ENCODE measurements at regions not wholly inside any gene's neighbourhood (a gene's known extent, or its start where the extent isn't known, plus 50 kb on each side); places are given as distances from the start of the nearest gene placed in this dataset.

GRCh38 chr16:86836503-86837129, 258.3 kb downstream of the FOXL1 start:
- no peaks in the 10 kb centered on the region for H3K4me1 ChIP-seq
- 79 to 83% (median 80%) methylated on average over 11 of the region's 11 CpGs for WGBS, 3 donors
- ATAC-seq (no peak), DNase-seq (no peak)
- no peaks in the 10 kb centered on the region for H3K27me3 ChIP-seq (ENCODE audit: insufficient read depth in 3 of 3, low read length in 2 of 3)
- intact Hi-C loops (cut with DNase I) = no loop called here
- H3K27ac ChIP-seq = no peak overlapping the region
- H3K9me3 ChIP-seq = no peaks in the 10 kb centered on the region
- H3K4me3 ChIP-seq = no peak overlapping the region
- no peak for TF ChIP-seq CTCF (IDR thresholded peaks at IDR 0.05)
- no peaks in the 10 kb centered on the region for H3K36me3 ChIP-seq (ENCODE audit: insufficient read depth in 1 of 2, low read depth in 1 of 2)

DNA sequence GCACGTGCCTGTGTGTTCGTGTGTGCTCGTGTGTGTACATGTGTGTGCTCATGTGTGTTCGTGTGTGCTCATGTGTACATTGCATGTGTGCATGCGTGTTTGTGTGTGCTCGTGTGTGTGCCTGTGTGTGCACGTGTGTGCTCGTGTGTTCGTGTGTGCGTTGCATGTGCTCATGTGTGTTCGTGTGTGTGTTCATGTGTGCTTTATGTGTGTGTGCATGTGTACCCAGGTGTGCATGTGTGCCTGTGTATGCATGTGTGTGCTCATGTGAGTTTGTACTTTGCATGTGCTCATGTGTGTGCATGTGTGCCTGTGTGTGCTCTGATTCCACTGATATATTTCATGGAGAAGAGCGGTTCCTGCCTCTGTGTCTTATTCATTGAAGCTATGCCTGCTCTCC, 265.5 kb downstream of the FOXL1 start:
- no peak for ATAC-seq
- Histone ChIP-seq H3K9me3 (no peaks in the 10 kb centered on the region), H3K27me3 (ENCODE audit: insufficient read depth in 3 of 3, low read length in 2 of 3) (peaks cover 0 to 2% (median 0%) of the 10 kb centered on the region in 3 donors), H3K4me1 (no peaks in the 10 kb centered on the region), H3K36me3 (ENCODE audit: insufficient read depth in 1 of 2, low read depth in 1 of 2) (no peaks in the 10 kb centered on the region), H3K27ac (no peak overlapping the region), H3K4me3 (no peak overlapping the region)
- intact Hi-C loops (cut with DNase I) = no loop called here
- 93 to 94% (median 93%) methylated on average over 12 of the region's 12 CpGs for WGBS, 3 donors
- TF ChIP-seq CTCF (IDR thresholded peaks at IDR 0.05) = no peak
- DNase-seq = no peak

- Histone ChIP-seq H3K36me3 (ENCODE audit: insufficient read depth in 1 of 2, low read depth in 1 of 2) (no peaks in the 10 kb centered on the region), H3K4me3 (no peak overlapping the region), H3K27me3 (ENCODE audit: insufficient read depth in 3 of 3, low read length in 2 of 3) (peaks cover 0 to 2% (median 0%) of the 10 kb centered on the region in 3 donors), H3K27ac (no peak overlapping the region), H3K4me1 (no peaks in the 10 kb centered on the region), H3K9me3 (no peaks in the 10 kb centered on the region)
- no peak for TF ChIP-seq CTCF (IDR thresholded peaks at IDR 0.05)
- DNase-seq (no peak), ATAC-seq (no peak)
- WGBS, 3 donors = 80 to 82% (median 81%) methylated on average over 16 of the region's 16 CpGs
- intact Hi-C loops (cut with DNase I) = no loop called here
These were observed 266.3 kb downstream of the FOXL1 start for GRCh38 chr16:86844695-86845094.

GRCh38 chr16:86846136-86846535, 267.8 kb downstream of the FOXL1 start:
- H3K27ac ChIP-seq = no peak overlapping the region
- H3K4me3 ChIP-seq = no peak overlapping the region
- H3K36me3 ChIP-seq (ENCODE audit: insufficient read depth in 1 of 2, low read depth in 1 of 2) = no peaks in the 10 kb centered on the region
- ATAC-seq = no peak
- peaks cover 0 to 2% (median 0%) of the 10 kb centered on the region in 3 donors for H3K27me3 ChIP-seq (ENCODE audit: insufficient read depth in 3 of 3, low read length in 2 of 3)
- intact Hi-C loops (cut with DNase I) = no loop called here
- no peak for TF ChIP-seq CTCF (IDR thresholded peaks at IDR 0.05)
- DNase-seq = no peak
- H3K4me1 ChIP-seq = no peaks in the 10 kb centered on the region
- no peaks in the 10 kb centered on the region for H3K9me3 ChIP-seq
- WGBS, 3 donors = 78 to 84% (median 81%) methylated on average over 7 of the region's 7 CpGs

DNA sequence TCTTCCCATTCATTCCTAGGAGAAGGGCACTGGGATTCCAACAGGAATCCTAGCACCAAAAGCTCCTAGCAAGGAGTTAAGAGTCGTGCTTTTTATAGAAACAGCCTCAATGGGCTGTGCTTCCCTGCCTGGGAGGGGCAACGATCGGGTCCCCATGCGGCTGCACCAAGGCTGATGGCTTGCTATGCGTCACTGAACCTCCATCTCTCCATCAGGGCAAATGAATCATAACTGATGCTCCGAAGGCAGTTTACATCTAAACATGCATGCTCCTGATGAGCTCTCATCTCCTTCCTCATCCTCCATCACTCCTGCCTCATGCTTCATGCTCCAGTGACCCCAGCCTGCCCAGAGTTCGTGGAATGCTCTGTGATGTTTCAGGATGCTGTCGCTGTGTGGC, 270.5 kb downstream of the FOXL1 start:
- no peak for DNase-seq
- Histone ChIP-seq H3K27ac (no peak overlapping the region), H3K27me3 (ENCODE audit: insufficient read depth in 3 of 3, low read length in 2 of 3) (peaks cover 0 to 2% (median 0%) of the 10 kb centered on the region in 3 donors), H3K4me3 (no peak overlapping the region), H3K9me3 (no peaks in the 10 kb centered on the region), H3K36me3 (ENCODE audit: insufficient read depth in 1 of 2, low read depth in 1 of 2) (no peaks in the 10 kb centered on the region), H3K4me1 (no peaks in the 10 kb centered on the region)
- intact Hi-C loops (cut with DNase I) = no loop called here
- TF ChIP-seq CTCF (IDR thresholded peaks at IDR 0.05) = no peak
- ATAC-seq = no peak
- 56 to 65% (median 62%) methylated on average over 8 of the region's 8 CpGs for WGBS, 3 donors

All from psoas muscle (tissue), 7 donors.